Left cardiac atrium (tissue), 4 donors: ENCODE measurements at regions not wholly inside any gene's neighbourhood (a gene's known extent, or its start where the extent isn't known, plus 50 kb on each side); places are given as distances from the start of the nearest gene placed in this dataset.

Experiments
- ATAC-seq, 2 donors: fragments of 200-7000 bp; cut with Tn5 transposase; one replicate each; pipeline ENCODE4 v1.9.1; 2020; ENCODE audit warnings: mild to moderate bottlenecking in 2 of 2, moderate library complexity in 2 of 2
- DNase-seq: peaks from one replicate; pipeline ENCODE4 v3.0.0-alpha.2; 2020
- intact Hi-C, 2 donors: fragments of 100-400 bp; cut with DNase I; formaldehyde crosslinking; loops; one replicate each; pipeline versions ENCODE4 v1.14.1 to v1.15.1; 2022 to 2023
- donor health status: DM: no; HTN: yes; CAD: no.
- donor health status: DM: no; HTN: yes; CAD: no; lungs with severe emphysema.
- donor health status: DM: yes; HTN: yes; CAD: no.
- donor health status: Dilated cardiomyopathy.

DNA sequence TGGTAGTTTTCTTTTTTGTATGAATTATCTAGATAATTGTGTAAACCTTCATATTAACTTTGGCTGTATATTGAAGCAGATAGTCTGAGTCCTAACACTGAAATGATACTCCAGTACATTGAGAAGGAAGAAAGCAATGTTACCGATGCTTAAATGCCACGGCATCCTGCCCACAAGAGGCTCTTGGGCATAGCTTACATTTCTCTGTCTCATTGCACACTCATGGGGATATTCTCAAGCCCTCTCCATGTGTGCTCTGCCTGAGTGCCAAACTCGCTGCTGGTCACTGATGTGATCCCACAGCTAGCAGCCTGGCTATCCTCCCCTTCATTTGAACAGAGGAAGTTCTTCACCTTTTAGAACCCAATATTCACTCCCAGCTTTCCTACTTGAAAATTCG, 179.4 kb downstream of the TGFB2 start:
- intact Hi-C loops: loop anchor here (5.0 to 10.0 kb wide), 2 partner anchors 180 to 182 kb away; partner anchors contain the start of gene TGFB2 (in 1 of the 2)
- DNase-seq (no peak), ATAC-seq (no peak)

GRCh38 chr1:218525031-218525430, 179.9 kb downstream of the TGFB2 start:
- ATAC-seq (no peak), DNase-seq (no peak)
- intact Hi-C loops: loop anchor here in 1 of 2 donors (10.0 kb wide), 1 partner anchor 180 kb away; the partner anchor contains the start of gene TGFB2

DNA sequence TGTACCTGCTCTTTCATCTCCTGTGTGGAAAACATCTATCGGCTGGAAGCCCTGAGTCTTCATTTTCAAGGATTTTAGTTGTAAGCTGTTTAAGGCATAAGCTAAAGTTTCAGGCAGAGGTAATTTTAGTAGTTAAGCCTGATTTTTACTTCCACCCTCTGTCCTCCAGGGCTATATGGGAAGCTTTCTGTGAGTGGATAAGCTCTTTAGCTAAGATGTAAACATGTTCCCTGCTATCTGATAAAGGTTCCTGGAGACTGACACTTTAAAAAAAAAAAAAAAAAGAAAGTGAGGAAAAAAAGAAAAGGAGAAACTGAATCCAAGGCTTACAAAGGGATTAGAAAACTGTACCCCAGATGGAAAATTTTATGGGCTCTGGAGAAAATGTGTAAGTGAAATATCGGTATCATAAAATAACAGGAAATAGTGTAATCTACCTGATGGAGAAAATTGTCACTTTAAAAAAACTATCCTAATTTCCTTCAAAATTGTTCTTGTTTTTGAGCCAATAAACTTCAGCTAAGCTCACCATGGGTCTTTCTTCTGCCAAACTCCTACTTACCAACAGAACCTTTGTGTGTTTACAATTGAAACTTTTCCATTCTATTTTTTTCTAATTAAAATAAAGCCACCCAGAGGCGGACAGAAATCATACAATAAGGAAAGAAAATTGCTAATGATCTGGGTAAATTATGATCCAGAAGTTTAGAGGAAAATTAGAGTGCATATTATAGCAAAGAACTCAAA, 180.5 kb downstream of the TGFB2 start:
- intact Hi-C loops: loop anchor here in 1 of 2 donors (10.0 kb wide), 1 partner anchor 181 kb away; the partner anchor contains the start of gene TGFB2
- no peak for ATAC-seq
- DNase-seq: no peak

GRCh38 chr1:218526198-218526580, 181.1 kb downstream of the TGFB2 start:
- DNase-seq (no peak), ATAC-seq (no peak)
- intact Hi-C loops: loop anchor here in 1 of 2 donors (10.0 kb wide), 1 partner anchor 181 kb away; the partner anchor contains the start of gene TGFB2

DNA sequence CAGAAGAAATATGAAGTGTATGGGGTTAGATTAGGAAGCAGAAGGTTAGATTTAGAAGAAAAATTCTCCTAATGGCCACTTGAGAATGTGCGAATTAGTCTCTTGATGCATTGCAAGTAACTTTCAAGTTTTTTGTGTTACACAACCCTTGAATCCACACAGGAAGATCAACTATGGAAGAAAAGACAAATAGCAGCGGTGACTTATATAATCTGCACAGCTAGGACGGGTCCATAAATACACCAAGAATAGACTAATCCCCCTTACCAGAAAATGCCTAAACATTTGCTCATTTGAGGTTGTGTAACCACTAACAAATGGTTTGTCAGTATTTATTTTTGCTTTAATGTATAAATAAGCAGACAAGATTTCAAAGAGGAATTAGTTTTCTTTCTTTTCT, 182.6 kb downstream of the TGFB2 start:
- intact Hi-C loops: loop anchor here in 1 of 2 donors (10.0 kb wide), 1 partner anchor 183 kb away; the partner anchor contains the start of gene TGFB2
- DNase-seq (no peak), ATAC-seq (no peak)

DNA sequence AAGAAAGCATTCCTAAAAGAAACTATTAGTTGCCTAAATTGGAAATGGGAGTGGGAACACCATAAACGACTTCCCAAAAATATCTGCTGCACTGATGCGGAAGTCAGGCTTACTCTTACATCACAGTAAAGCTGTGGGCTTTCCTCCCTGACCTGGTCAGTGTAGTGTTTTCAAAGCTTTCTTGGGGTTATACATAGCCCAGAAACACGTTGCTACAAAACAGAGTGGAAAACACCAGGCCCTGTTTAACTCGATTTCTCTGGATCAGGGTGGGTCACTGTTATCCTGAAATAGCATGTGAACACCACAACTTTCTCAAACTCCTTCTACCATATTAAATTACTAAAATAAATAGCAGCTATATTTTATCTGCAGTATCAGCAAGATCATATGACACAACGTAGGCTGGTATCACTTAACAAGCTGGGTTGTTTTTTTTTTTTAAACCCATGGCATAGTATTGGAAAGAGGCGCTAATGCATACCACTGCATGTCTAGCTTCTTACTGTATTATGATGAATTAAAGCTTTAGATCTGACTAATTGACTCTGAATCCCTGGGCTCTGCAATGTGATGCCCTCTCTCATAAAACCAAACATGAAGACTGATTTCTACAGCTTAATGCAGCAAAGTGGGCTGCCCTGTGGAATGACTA, 184.6 kb downstream of the TGFB2 start:
- ATAC-seq (no peak), DNase-seq (no peak)
- intact Hi-C loops: loop anchor here in 1 of 2 donors (10.0 kb wide), 1 partner anchor 185 kb away; the partner anchor contains the start of gene TGFB2

GRCh38 chr1:218531936-218532335, 186.8 kb downstream of the TGFB2 start:
- intact Hi-C loops: no loop called here
- ATAC-seq (peak in 1 of 2 donors; percentile 42), DNase-seq (no peak)

- DNase-seq: no peak
- no peak for ATAC-seq
- intact Hi-C loops: no loop called here
These were observed 191.3 kb downstream of the TGFB2 start for GRCh38 chr1:218536296-218536986.

DNA sequence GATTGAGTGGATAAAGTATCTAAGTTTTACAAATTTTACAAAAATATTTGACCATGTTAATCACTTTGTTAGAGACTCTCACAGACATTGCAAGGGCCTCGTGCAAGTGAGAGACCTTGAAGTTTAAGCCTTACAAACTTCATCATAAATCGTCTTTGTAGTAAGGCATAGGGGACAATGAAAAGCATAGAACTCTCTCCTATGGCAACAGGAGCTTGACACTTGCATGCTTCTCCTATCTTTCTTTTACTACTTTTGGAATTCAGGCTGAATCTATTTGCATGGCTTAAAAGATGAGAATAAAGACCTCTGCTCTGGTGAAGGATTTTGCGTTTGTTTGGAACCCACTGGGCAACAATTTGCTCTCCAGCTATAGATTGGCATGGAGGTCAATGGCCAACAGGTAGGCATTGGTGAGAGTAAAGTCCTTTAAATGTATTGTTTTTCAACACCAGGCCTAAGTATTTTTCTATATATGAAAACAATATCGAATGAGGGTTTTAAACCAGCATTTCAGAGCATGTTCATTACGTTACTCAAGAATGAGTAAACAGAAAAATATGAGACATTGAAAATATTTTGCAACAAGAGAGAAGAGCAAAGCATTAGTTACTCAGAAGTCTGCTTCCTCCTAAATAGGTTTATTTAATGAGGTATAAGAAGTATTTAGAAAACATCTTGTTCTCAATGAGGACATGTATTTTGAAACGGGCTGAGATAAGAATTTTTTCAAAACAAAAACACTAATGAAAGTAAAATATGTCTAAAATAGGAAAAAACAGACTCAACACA, 192.2 kb downstream of the TGFB2 start:
- no peak for DNase-seq
- intact Hi-C loops: no loop called here
- peak in 1 of 2 donors; percentile 73 for ATAC-seq

GRCh38 chr1:218538341-218538740, 193.2 kb downstream of the TGFB2 start:
- DNase-seq: no peak
- intact Hi-C loops: no loop called here
- no peak for ATAC-seq

- intact Hi-C loops: no loop called here
- no peak for ATAC-seq
- DNase-seq: no peak
These were observed 201.2 kb downstream of the TGFB2 start for GRCh38 chr1:218546314-218546713.

DNA sequence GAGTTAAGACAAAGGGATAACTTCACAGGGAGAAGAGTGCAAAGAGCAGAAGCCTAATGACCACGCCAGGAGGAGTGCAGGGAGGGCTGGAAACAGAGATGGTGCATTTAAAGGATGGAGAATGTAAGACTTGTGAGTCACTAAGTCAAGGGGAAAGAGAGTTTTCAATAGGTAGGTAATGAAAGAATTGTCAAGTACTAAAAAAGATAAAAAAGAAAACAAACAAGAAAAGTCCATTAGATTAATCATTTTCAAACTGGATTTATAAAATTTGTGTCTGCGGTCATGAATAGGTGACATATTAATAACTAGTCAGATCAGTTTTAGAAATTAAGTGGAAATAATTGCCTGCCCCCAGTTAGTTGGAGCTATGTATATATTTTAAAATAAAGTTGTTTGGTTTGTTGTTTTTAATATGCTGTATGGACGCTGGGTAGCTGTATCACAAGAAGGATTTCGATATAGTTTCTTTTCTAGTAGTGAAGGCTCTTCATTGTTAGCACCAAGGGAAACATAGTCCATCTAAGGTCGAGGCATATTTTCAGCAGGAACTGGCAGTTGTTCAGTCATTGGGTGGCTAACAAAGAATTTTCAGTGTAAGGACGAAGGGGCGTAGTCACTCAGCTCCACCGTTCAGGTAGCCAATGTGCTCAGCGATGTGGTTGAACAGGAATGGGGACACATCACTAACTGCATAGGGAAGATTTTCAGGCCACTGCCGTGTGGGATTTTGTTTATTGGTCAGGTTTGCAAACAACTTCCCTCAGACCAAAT, 203.0 kb downstream of the TGFB2 start:
- no peak for ATAC-seq
- DNase-seq: no peak
- intact Hi-C loops: no loop called here

DNA sequence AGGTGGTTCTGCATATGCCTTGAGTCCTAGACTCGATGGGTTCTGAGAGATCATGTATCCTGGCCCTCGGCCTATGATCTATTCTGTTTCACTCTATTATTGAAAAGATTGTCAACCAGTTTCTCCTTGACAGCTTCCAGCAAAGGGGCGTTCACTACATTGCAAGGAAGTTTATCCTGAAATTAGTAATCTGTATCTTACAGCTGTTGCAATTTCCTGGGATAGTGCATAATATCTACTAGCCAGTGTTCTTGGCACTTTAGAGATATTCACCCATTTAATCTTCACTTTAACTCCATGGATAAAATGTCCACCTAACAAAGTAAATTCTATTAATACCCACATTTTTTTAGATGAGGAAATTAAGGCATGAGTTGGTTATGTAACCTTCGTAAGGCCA, 203.6 kb downstream of the TGFB2 start:
- ATAC-seq (no peak), DNase-seq (no peak)
- intact Hi-C loops: no loop called here

- ATAC-seq (no peak), DNase-seq (no peak)
- intact Hi-C loops: no loop called here
These were observed 208.1 kb downstream of the TGFB2 start for GRCh38 chr1:218553197-218553596.

DNA sequence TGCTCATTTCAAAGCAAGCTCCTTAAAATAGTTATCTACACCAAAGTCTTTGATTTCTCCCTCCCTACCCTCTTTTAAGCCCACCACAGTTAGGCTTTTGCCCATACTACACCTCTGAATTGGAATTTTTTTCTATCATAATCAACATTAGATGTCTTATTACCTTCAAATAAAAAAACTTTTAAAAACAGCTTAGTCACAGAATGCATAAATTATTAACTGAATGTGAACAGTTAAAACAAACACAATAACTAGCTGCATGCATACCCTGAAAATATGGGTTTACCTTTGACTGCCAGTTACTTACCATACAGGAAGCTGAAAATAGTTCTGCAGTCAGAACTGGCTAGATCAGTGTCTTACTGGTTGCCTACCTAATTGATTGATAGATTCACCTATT, 210.9 kb downstream of the TGFB2 start:
- intact Hi-C loops: no loop called here
- DNase-seq (no peak), ATAC-seq (no peak)

DNA sequence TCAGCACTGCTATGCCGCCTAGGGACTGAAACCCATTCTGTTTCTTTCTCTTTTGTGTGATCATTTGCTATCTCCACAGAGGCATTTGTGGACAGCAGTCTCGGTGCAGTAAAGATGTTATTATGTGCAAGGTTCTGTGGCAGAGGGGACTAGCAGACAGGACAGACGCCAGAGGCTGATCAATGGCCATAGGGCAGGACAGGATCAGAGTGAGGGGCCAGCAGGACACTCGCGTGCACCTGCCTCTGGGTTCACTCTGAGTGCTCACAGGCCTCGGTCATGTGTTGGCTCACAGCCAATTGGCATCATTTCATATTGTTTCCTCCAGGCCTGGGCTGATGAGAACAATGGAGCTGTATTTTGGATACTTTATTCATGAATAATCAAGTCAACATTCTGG, 212.6 kb downstream of the TGFB2 start:
- no peak for ATAC-seq
- DNase-seq: no peak
- intact Hi-C loops: no loop called here

DNA sequence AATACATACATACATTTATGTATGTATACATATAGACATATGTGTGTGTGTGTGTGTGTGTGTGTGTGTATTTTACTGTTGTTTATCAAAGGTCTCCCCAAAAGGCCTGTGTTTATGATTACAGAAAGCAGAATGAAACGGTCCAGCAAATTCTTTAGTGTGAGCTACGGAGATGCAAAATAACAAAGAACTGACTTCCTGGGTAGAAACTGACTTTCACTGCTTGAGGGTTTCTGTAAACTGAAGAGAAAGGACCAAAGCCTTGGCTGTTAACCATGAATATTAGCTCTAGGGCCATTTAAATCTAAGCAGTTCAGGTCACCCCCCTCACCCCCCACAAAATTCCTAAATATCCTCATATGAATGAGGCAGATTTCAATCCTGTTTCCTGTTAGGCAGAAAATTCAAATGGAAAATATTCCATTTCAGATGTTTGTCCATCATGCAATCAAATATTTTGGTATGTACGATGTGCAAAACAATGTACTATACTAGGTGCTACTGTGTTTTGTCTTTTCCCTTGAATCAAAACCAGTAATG, 213.2 kb downstream of the TGFB2 start:
- DNase-seq (no peak), ATAC-seq (no peak)
- intact Hi-C loops: no loop called here

GRCh38 chr1:218565377-218565776, 220.2 kb downstream of the TGFB2 start:
- no peak for ATAC-seq
- no peak for DNase-seq
- intact Hi-C loops: no loop called here
